HG03064 (cell line): ENCODE measurements at regions not wholly inside any gene's neighbourhood (a gene's known extent, or its start where the extent isn't known, plus 50 kb on each side); places are given as distances from the start of the nearest gene placed in this dataset.
"Not testable (repeated sequence)": the region's sequence is repeated elsewhere in the genome, so short reads cannot be mapped to it uniquely, and the experiment has no call there.

ENCODE experiments used
- ATAC-seq: cut with Tn5 transposase; IDR thresholded peaks from one replicate; pipeline ENCODE4 v1.9.1; 2021; ENCODE audit warnings: low read depth; ENCODE audit not compliant: unreplicated experiment

- ATAC-seq, result no peak
Measured at GRCh38 chr2:184047536-184047935, 550.8 kb upstream of the ZNF804A start.

GRCh38 chr2:184049566-184049965, 548.8 kb upstream of the ZNF804A start:
- no peak for ATAC-seq

- no peak for ATAC-seq
Measured at GRCh38 chr2:184053326-184053725, 545.0 kb upstream of the ZNF804A start.

GRCh38 chr2:184054419-184054818, 543.9 kb upstream of the ZNF804A start:
- not testable (repeated sequence) for ATAC-seq

GRCh38 chr2:184057910-184058309, 540.4 kb upstream of the ZNF804A start:
- ATAC-seq, result no peak

- ATAC-seq, result not testable (repeated sequence)
Measured at GRCh38 chr2:184060268-184060667, 538.1 kb upstream of the ZNF804A start.

GRCh38 chr2:184067502-184067901, 530.8 kb upstream of the ZNF804A start:
- no peak for ATAC-seq

GRCh38 chr2:184072470-184072869, 525.9 kb upstream of the ZNF804A start:
- ATAC-seq, result no peak

GRCh38 chr2:184078496-184078895, 519.8 kb upstream of the ZNF804A start:
- no peak for ATAC-seq

GRCh38 chr2:184091456-184091855, 506.9 kb upstream of the ZNF804A start:
- no peak for ATAC-seq

- ATAC-seq, result no peak
Measured at GRCh38 chr2:184113696-184114403, 484.5 kb upstream of the ZNF804A start.

- no peak for ATAC-seq
Measured at GRCh38 chr2:184114439-184114838, 483.9 kb upstream of the ZNF804A start.

GRCh38 chr2:184119989-184120800, 478.1 kb upstream of the ZNF804A start:
- ATAC-seq, result no peak

GRCh38 chr2:184125867-184126266, 472.5 kb upstream of the ZNF804A start:
- ATAC-seq, result no peak

- no peak for ATAC-seq
Measured at GRCh38 chr2:184129073-184129472, 469.3 kb upstream of the ZNF804A start.

GRCh38 chr2:184137955-184138354, 460.4 kb upstream of the ZNF804A start:
- no peak for ATAC-seq

- no peak for ATAC-seq
Measured at GRCh38 chr2:184141866-184142265, 456.5 kb upstream of the ZNF804A start.

GRCh38 chr2:184154438-184154837, 443.9 kb upstream of the ZNF804A start:
- no peak for ATAC-seq

- ATAC-seq, result no peak
Measured at GRCh38 chr2:184155791-184156190, 442.5 kb upstream of the ZNF804A start.

GRCh38 chr2:184157141-184157540, 441.2 kb upstream of the ZNF804A start:
- ATAC-seq, result no peak

GRCh38 chr2:184162426-184162825, 435.9 kb upstream of the ZNF804A start:
- no peak for ATAC-seq

GRCh38 chr2:184168823-184169222, 429.5 kb upstream of the ZNF804A start:
- not testable (repeated sequence) for ATAC-seq
